GM13976 (cell line): ENCODE measurements at regions not wholly inside any gene's neighbourhood (a gene's known extent, or its start where the extent isn't known, plus 50 kb on each side); places are given as distances from the start of the nearest gene placed in this dataset.

Experiments
- DNase-seq: peaks from one replicate; pipeline ENCODE4 v3.0.0; 2012; ENCODE audit warnings: low spot score
- CTCF ChIP-seq: IDR thresholded peaks from 2 replicates; pipeline ENCODE4 v1.5.1; 2012; ENCODE audit warnings: borderline replicate concordance, mild to moderate bottlenecking; ENCODE audit not compliant: insufficient read depth; ENCODE audit errors: extremely low read depth, missing control alignments, control extremely low read depth
- in situ Hi-C: fragments of 300-500 bp; cut with MboI; formaldehyde crosslinking; loops from one replicate; pipeline ENCODE4 v1.12.0; 2022; ENCODE audit warnings: low sequenced_read_pairs, mixed read lengths, inconsistent platforms; ENCODE audit not compliant: unreplicated experiment

GRCh38 chr6:23301556-23301955, 732.2 kb downstream of the HDGFL1 start:
- DNase-seq: no peak
- in situ Hi-C loops: no loop called here
- no peak for TF ChIP-seq CTCF

- in situ Hi-C loops: no loop called here
- DNase-seq: no peak
- TF ChIP-seq CTCF: no peak
Observed at GRCh38 chr6:23302514-23302913, 733.1 kb downstream of the HDGFL1 start.

- TF ChIP-seq CTCF: no peak
- in situ Hi-C loops: no loop called here
- DNase-seq: no peak
Observed at GRCh38 chr6:23305325-23305943, 736.1 kb downstream of the HDGFL1 start.

GRCh38 chr6:23306251-23306950, 737.0 kb downstream of the HDGFL1 start:
- in situ Hi-C loops: no loop called here
- DNase-seq: no peak
- TF ChIP-seq CTCF: no peak

GRCh38 chr6:23307516-23307915, 738.1 kb downstream of the HDGFL1 start:
- in situ Hi-C loops: no loop called here
- no peak for TF ChIP-seq CTCF

GRCh38 chr6:23308166-23308565, 738.8 kb downstream of the HDGFL1 start:
- in situ Hi-C loops: no loop called here
- TF ChIP-seq CTCF: no peak
- DNase-seq: no peak

More at GRCh38 chr6:23307516-23307915, 738.1 kb downstream of the HDGFL1 start:
- no peak for DNase-seq

- TF ChIP-seq CTCF: no peak
- DNase-seq: no peak
- in situ Hi-C loops: no loop called here
Observed at GRCh38 chr6:23311211-23311610, 741.8 kb downstream of the HDGFL1 start.
